Keratinocyte (primary cell): ENCODE measurements at regions not wholly inside any gene's neighbourhood (a gene's known extent, or its start where the extent isn't known, plus 50 kb on each side); places are given as distances from the start of the nearest gene placed in this dataset.

Source experiments
- DNase-seq: peaks from one replicate; pipeline ENCODE4 v3.0.0-alpha.2; 2011; ENCODE audit warnings: low read depth, missing footprints, low spot score
- FAIRE-seq: peaks from 2 replicates; lab custom pipeline; 2011; peaks lifted over from hg19 to GRCh38; lab: Jason Lieb, UNC
- H2AFZ ChIP-seq: 2 replicates; pipeline ENCODE4 v1.6.0; 2012; ENCODE audit warnings: low read length, control low read depth, inconsistent platforms; ENCODE audit not compliant: control insufficient read depth
- H3K27ac ChIP-seq: 2 replicates; pipeline ENCODE4 v1.5.1; 2011; ENCODE audit warnings: low read length; ENCODE audit not compliant: control insufficient read depth, insufficient read depth
- H3K27me3 ChIP-seq: 3 replicates; pipeline ENCODE4 v1.6.0; 2011; ENCODE audit warnings: low read length; ENCODE audit not compliant: control insufficient read depth, insufficient read depth; ENCODE audit errors: extremely low read depth
- H3K36me3 ChIP-seq, 2 experiments: 2 replicates in 1 of 2; 3 replicates in 1 of 2; pipeline ENCODE4 v1.5.1; 2011; ENCODE audit warnings: low read length in 2 of 2, mild to moderate bottlenecking in 1 of 2; ENCODE audit not compliant: control insufficient read depth in 2 of 2, insufficient read depth in 2 of 2; ENCODE audit errors: extremely low read depth in 1 of 2
- H3K4me1 ChIP-seq: 3 replicates; pipeline ENCODE4 v1.5.1; 2011; ENCODE audit warnings: low read length; ENCODE audit not compliant: control insufficient read depth, insufficient read depth; ENCODE audit errors: extremely low read depth
- H3K4me2 ChIP-seq: 3 replicates; pipeline ENCODE4 v1.6.0; 2011; ENCODE audit warnings: low read depth, low read length; ENCODE audit not compliant: control insufficient read depth, insufficient read depth; ENCODE audit errors: extremely low read depth
- H3K4me3 ChIP-seq, 3 experiments: fragments of 200-600 bp in 1 of 3; sonication (generic) in 1 of 3; 2 replicates in 2 of 3; 3 replicates in 1 of 3; pipeline ENCODE4 v1.5.1; 2011 to 2016; ENCODE audit warnings: low read length in 3 of 3, mild to moderate bottlenecking in 3 of 3, control low read depth in 2 of 3, inconsistent platforms in 1 of 3, low read depth in 1 of 3, mixed read lengths in 1 of 3, mixed run types in 1 of 3, moderate library complexity in 1 of 3; ENCODE audit not compliant: control insufficient read depth in 2 of 3, insufficient read depth in 2 of 3; ENCODE audit errors: extremely low read depth in 1 of 3
- H3K79me2 ChIP-seq: 2 replicates; pipeline ENCODE4 v1.6.0; 2012; ENCODE audit warnings: low read length; ENCODE audit not compliant: control insufficient read depth, insufficient read depth
- H3K9ac ChIP-seq: 3 replicates; pipeline ENCODE4 v1.6.0; 2011; ENCODE audit warnings: low read length; ENCODE audit not compliant: control insufficient read depth, insufficient read depth; ENCODE audit errors: extremely low read depth
- H3K9me1 ChIP-seq: 3 replicates; pipeline ENCODE4 v1.6.0; 2011; ENCODE audit warnings: low read length; ENCODE audit not compliant: control insufficient read depth, insufficient read depth; ENCODE audit errors: extremely low read depth
- H3K9me3 ChIP-seq: 2 replicates; pipeline ENCODE4 v1.5.1; 2012; ENCODE audit warnings: low read depth, low read length; ENCODE audit not compliant: control insufficient read depth
- H4K20me1 ChIP-seq: 3 replicates; pipeline ENCODE4 v1.6.0; 2011; ENCODE audit warnings: low read length; ENCODE audit not compliant: control insufficient read depth, insufficient read depth; ENCODE audit errors: extremely low read depth
- EZH2 ChIP-seq: IDR thresholded peaks from one replicate; pipeline ENCODE4 v1.6.1; 2012; ENCODE audit warnings: inconsistent platforms, mild to moderate bottlenecking, low read length, moderate library complexity
- dilution Hi-C: fragments of 300-500 bp; cut with MboI; formaldehyde crosslinking; loops from one replicate; pipeline ENCODE4 v1.7.0; 2020; ENCODE audit warnings: low sequenced_read_pairs; ENCODE audit not compliant: extremely low pct_ligation_motif_present
- TF ChIP-seq, protein P1 (sequence below), 3 experiments: IDR thresholded peaks in 1 of 3; conservative IDR thresholded peaks in 1 of 3; optimal IDR thresholded peaks in 1 of 3; 2 replicates in 2 of 3; 3 replicates in 1 of 3; pipeline versions ENCODE3 to v1.5.1; 2011; ENCODE audit warnings: low read length in 3 of 3, mild to moderate bottlenecking in 3 of 3, moderate library complexity in 2 of 3, control low read depth in 1 of 3, inconsistent platforms in 1 of 3; ENCODE audit not compliant: insufficient read depth in 2 of 3; ENCODE audit errors: extremely low read depth in 1 of 3

DNA sequence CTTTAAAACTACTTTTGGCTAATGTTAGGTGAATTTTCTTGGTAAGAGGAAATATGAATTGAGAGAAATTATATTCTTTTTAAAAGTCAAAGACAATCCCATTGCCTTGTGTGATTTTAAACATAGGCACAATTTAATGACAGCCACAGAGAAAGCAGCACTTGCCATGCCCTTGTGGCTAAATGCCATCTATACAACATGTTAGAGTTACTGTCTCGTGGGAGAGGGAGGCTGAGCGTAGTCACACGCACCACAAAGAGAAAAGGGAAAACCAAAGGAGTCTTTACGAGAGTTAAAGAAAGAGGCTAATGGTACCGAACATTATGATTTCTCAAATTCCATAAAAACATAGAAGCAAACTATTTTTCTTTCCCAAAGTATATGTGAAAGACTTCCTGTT lies 537.9 kb downstream of the PTPRC start:
- Histone ChIP-seq H2AFZ (no peak overlapping the region), H3K4me3 (no peak overlapping the region), H3K9me1 (no peaks in the 10 kb centered on the region), H3K9ac (no peak overlapping the region), H4K20me1 (no peaks in the 10 kb centered on the region), H3K4me2 (no peak overlapping the region), H3K79me2 (no peaks in the 10 kb centered on the region), H3K4me1 (no peaks in the 10 kb centered on the region), H3K27me3 (peaks cover 2% of the 10 kb centered on the region), H3K36me3 (no peaks in the 10 kb centered on the region), H3K9me3 (no peaks in the 10 kb centered on the region), H3K27ac (no peak overlapping the region)
- DNase-seq (no peak), FAIRE-seq (no peak)
- no peak for TF ChIP-seq EZH2
- TF ChIP-seq, protein P1, sequence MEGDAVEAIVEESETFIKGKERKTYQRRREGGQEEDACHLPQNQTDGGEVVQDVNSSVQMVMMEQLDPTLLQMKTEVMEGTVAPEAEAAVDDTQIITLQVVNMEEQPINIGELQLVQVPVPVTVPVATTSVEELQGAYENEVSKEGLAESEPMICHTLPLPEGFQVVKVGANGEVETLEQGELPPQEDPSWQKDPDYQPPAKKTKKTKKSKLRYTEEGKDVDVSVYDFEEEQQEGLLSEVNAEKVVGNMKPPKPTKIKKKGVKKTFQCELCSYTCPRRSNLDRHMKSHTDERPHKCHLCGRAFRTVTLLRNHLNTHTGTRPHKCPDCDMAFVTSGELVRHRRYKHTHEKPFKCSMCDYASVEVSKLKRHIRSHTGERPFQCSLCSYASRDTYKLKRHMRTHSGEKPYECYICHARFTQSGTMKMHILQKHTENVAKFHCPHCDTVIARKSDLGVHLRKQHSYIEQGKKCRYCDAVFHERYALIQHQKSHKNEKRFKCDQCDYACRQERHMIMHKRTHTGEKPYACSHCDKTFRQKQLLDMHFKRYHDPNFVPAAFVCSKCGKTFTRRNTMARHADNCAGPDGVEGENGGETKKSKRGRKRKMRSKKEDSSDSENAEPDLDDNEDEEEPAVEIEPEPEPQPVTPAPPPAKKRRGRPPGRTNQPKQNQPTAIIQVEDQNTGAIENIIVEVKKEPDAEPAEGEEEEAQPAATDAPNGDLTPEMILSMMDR (optimal IDR thresholded peaks at IDR 0.05 in 1 of 3, IDR thresholded peaks at IDR 0.05 in 1 of 3, conservative IDR thresholded peaks at IDR 0.05 in 1 of 3; ENCODE audit: extremely low read depth in 1 of 3, insufficient read depth in 2 of 3, low read length in 3 of 3), result no peak
- dilution Hi-C loops, result no loop called here

DNA sequence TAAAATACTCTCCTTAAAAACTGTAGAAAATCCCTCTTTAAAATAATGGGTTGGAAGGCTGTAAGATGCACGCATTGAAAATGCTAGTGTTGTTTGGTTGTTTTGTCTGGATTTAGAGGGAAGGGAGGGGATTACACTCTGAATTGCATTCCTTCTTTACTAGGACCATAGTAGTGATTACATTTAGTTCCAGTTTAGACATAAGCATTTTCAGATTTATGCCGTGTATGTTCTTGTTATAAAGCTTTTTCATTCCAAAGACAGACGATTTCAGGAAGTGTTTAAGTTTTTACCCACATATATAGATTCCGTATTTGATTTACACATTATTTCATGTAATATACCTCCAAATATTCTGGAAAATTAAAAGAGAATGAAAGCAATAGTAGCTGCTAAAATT lies 538.4 kb downstream of the PTPRC start:
- Histone ChIP-seq H3K9ac (no peak overlapping the region), H3K4me1 (no peaks in the 10 kb centered on the region), H3K79me2 (no peaks in the 10 kb centered on the region), H4K20me1 (no peaks in the 10 kb centered on the region), H3K4me3 (no peak overlapping the region), H2AFZ (no peak overlapping the region), H3K4me2 (no peak overlapping the region), H3K36me3 (no peaks in the 10 kb centered on the region), H3K27ac (no peak overlapping the region), H3K27me3 (peaks cover 2% of the 10 kb centered on the region), H3K9me1 (no peaks in the 10 kb centered on the region), H3K9me3 (no peaks in the 10 kb centered on the region)
- no peak for DNase-seq
- no peak for TF ChIP-seq EZH2
- TF ChIP-seq, protein P1 (optimal IDR thresholded peaks at IDR 0.05 in 1 of 3, IDR thresholded peaks at IDR 0.05 in 1 of 3, conservative IDR thresholded peaks at IDR 0.05 in 1 of 3; ENCODE audit: extremely low read depth in 1 of 3, insufficient read depth in 2 of 3, low read length in 3 of 3), result no peak
- no peak for FAIRE-seq
- dilution Hi-C loops, result no loop called here
